ENCODE measurements at regions not wholly inside any gene's neighbourhood (a gene's known extent, or its start where the extent isn't known, plus 50 kb on each side); places are given as distances from the start of the nearest gene placed in this dataset.

- TF ChIP-seq, protein P1, sequence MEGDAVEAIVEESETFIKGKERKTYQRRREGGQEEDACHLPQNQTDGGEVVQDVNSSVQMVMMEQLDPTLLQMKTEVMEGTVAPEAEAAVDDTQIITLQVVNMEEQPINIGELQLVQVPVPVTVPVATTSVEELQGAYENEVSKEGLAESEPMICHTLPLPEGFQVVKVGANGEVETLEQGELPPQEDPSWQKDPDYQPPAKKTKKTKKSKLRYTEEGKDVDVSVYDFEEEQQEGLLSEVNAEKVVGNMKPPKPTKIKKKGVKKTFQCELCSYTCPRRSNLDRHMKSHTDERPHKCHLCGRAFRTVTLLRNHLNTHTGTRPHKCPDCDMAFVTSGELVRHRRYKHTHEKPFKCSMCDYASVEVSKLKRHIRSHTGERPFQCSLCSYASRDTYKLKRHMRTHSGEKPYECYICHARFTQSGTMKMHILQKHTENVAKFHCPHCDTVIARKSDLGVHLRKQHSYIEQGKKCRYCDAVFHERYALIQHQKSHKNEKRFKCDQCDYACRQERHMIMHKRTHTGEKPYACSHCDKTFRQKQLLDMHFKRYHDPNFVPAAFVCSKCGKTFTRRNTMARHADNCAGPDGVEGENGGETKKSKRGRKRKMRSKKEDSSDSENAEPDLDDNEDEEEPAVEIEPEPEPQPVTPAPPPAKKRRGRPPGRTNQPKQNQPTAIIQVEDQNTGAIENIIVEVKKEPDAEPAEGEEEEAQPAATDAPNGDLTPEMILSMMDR (conservative IDR thresholded peaks at IDR 0.05): no peak
- TF ChIP-seq EZH2 (IDR thresholded peaks at IDR 0.05; ENCODE audit: low read depth): no peak
Observed at GRCh38 chr9:11092974-11093373, 480.2 kb upstream of the PTPRD start.

All from PC-9 (cell line).